HEK293T (cell line): ENCODE measurements at regions not wholly inside any gene's neighbourhood (a gene's known extent, or its start where the extent isn't known, plus 50 kb on each side); places are given as distances from the start of the nearest gene placed in this dataset.

Experiments used
- CTCF ChIA-PET: fragments of 350-600 bp; formaldehyde crosslinking; extraction: SDS; loops from one replicate; lab custom pipeline; 2021; ENCODE audit warnings: antibody characterized with exemption, inconsistent platforms; lab: Yijun Ruan, JAX
- POLR2A ChIA-PET: fragments of 350-600 bp; formaldehyde crosslinking; extraction: SDS; loops from one replicate; lab custom pipeline; 2020; ENCODE audit warnings: antibody characterized with exemption, inconsistent platforms; lab: Yijun Ruan, JAX
- DNase-seq: peaks from one replicate; pipeline ENCODE4 v3.0.0; 2012; ENCODE audit warnings: mixed read lengths; ENCODE audit errors: extremely low spot score
- ARNT ChIP-seq: fragments of 450-650 bp; IDR thresholded peaks from 2 replicates; pipeline ENCODE4 v1.6.1; 2017; ENCODE audit warnings: mild to moderate bottlenecking
- BHLHE40 ChIP-seq: fragments of 450-650 bp; IDR thresholded peaks from 2 replicates; pipeline ENCODE4 v1.6.1; 2016; ENCODE audit warnings: mild to moderate bottlenecking, moderate library complexity, borderline replicate concordance
- CTBP1 ChIP-seq: fragments of 450-650 bp; IDR thresholded peaks from 2 replicates; pipeline ENCODE4 v1.6.1; 2016; ENCODE audit warnings: borderline replicate concordance
- ELF4 ChIP-seq: fragments of 450-650 bp; IDR thresholded peaks from 2 replicates; pipeline ENCODE4 v1.6.1; 2017; ENCODE audit warnings: antibody characterized with exemption
- FOXA1 ChIP-seq: fragments of 450-650 bp; IDR thresholded peaks from 2 replicates; pipeline ENCODE4 v1.6.1; 2016; ENCODE audit warnings: mild to moderate bottlenecking
- FOXK2 ChIP-seq: fragments of 450-650 bp; IDR thresholded peaks from 2 replicates; pipeline ENCODE4 v1.6.1; 2016; ENCODE audit warnings: mild to moderate bottlenecking
- FOXM1 ChIP-seq: fragments of 450-650 bp; IDR thresholded peaks from 2 replicates; pipeline ENCODE4 v1.6.1; 2017; ENCODE audit warnings: mild to moderate bottlenecking, borderline replicate concordance
- HDGF ChIP-seq: fragments of 450-650 bp; IDR thresholded peaks from 2 replicates; pipeline ENCODE4 v1.6.1; 2017; ENCODE audit warnings: antibody characterized with exemption, borderline replicate concordance
- L3MBTL2 ChIP-seq: fragments of 450-650 bp; conservative IDR thresholded peaks from 2 replicates; pipeline ENCODE4 v1.6.1; 2016; ENCODE audit warnings: mild to moderate bottlenecking
- LEF1 ChIP-seq: fragments of 450-650 bp; IDR thresholded peaks from 2 replicates; pipeline ENCODE4 v1.6.1; 2017; ENCODE audit warnings: mild to moderate bottlenecking, borderline replicate concordance
- NFRKB ChIP-seq: fragments of 450-650 bp; IDR thresholded peaks from 2 replicates; pipeline ENCODE4 v1.6.1; 2016; ENCODE audit warnings: mild to moderate bottlenecking, moderate library complexity
- SP1 ChIP-seq: fragments of 450-650 bp; IDR thresholded peaks from 2 replicates; pipeline ENCODE4 v1.6.1; 2017
- SUZ12 ChIP-seq: fragments of 450-650 bp; IDR thresholded peaks from 2 replicates; pipeline ENCODE4 v1.6.1; 2016; ENCODE audit warnings: mild to moderate bottlenecking
- TARDBP ChIP-seq: fragments of 450-650 bp; IDR thresholded peaks from 2 replicates; pipeline ENCODE4 v1.6.1; 2016
- ZNF384 ChIP-seq: fragments of 450-650 bp; IDR thresholded peaks from 2 replicates; pipeline ENCODE4 v1.6.1; 2016
- TF ChIP-seq, protein P1 (sequence below): fragments of 450-650 bp; IDR thresholded peaks from 2 replicates; pipeline ENCODE4 v1.6.1; 2016

DNA sequence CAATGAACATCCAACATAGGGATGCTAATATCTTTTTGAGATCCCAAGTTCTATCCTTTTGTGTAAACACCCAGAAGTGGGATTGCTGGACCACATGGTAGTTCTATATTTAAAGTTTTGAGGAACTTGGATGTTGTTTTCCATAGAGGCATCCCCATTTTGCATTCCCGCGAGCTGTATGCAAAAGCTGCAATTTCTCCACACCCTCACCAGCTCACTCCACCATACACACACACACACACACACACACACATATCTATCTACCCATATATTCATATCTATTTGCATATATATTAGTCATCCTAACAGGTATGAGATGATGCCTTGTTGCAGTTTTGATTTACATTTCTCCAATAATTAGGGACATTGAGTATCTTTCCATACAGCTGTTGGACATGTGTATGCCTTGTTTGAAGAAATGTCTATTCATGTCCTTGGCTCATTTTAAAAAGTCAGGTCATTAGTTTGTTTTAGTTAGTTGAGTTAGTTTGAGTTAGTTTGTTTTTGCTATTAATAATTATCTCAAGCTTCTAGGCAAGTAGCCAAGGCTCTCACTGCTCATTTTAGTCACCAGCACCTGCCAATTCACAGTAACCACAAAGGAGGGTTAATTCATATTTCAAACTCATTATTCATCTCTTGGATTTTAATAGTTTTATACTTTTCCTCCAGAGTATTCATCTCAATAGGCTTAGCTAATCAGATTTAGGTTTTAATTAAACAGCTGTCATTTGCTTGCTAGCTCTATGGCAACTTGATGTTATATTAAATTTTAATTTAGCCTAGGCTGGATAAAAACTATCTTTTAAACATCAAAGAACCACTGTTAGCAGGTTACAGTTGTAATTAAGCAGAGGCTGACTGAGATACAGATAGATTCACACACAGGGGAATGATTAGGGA, 1435.9 kb upstream of the TMEM132C start:
- ChIA-PET CTCF (no interaction called here), POLR2A (no interaction called here)
- no peak for DNase-seq
- TF ChIP-seq ZNF384 = no peak
- TF ChIP-seq ARNT = no peak
- no peak for TF ChIP-seq LEF1
- TF ChIP-seq, protein P1, sequence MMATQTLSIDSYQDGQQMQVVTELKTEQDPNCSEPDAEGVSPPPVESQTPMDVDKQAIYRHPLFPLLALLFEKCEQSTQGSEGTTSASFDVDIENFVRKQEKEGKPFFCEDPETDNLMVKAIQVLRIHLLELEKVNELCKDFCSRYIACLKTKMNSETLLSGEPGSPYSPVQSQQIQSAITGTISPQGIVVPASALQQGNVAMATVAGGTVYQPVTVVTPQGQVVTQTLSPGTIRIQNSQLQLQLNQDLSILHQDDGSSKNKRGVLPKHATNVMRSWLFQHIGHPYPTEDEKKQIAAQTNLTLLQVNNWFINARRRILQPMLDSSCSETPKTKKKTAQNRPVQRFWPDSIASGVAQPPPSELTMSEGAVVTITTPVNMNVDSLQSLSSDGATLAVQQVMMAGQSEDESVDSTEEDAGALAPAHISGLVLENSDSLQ = no peak
- no peak for TF ChIP-seq NFRKB
- no peak for TF ChIP-seq HDGF
- no peak for TF ChIP-seq SUZ12
- no peak for TF ChIP-seq SP1
- no peak for TF ChIP-seq ELF4
- TF ChIP-seq FOXA1 = no peak
- TF ChIP-seq FOXM1 = no peak
- TF ChIP-seq BHLHE40 = no peak
- no peak for TF ChIP-seq L3MBTL2
- no peak for TF ChIP-seq FOXK2
- no peak for TF ChIP-seq TARDBP
- no peak for TF ChIP-seq CTBP1

GRCh38 chr12:126837697-126838096, 1429.3 kb upstream of the TMEM132C start:
- POLR2A ChIA-PET = no interaction called here
- DNase-seq = no peak
- CTCF ChIA-PET = no interaction called here
- TF ChIP-seq FOXK2 (no peak), LEF1 (no peak), FOXA1 (no peak), ZNF384 (no peak), CTBP1 (no peak), TARDBP (no peak), SP1 (no peak), HDGF (no peak), NFRKB (no peak), L3MBTL2 (no peak), BHLHE40 (no peak), SUZ12 (no peak), ELF4 (no peak), FOXM1 (no peak), ARNT (no peak)
- TF ChIP-seq, protein P1 = no peak

GRCh38 chr12:126843915-126844669, 1422.9 kb upstream of the TMEM132C start:
- TF ChIP-seq ZNF384 = no peak
- no peak for TF ChIP-seq CTBP1
- TF ChIP-seq BHLHE40 = no peak
- TF ChIP-seq SP1 = no peak
- no peak for TF ChIP-seq NFRKB
- no peak for TF ChIP-seq LEF1
- TF ChIP-seq FOXM1 = no peak
- TF ChIP-seq SUZ12 = no peak
- no peak for TF ChIP-seq L3MBTL2
- TF ChIP-seq ELF4 = no peak
- TF ChIP-seq TARDBP = no peak
- TF ChIP-seq FOXK2 = no peak
- TF ChIP-seq, protein P1 = no peak
- no peak for TF ChIP-seq ARNT
- no peak for TF ChIP-seq HDGF
- TF ChIP-seq FOXA1 = no peak
- ChIA-PET POLR2A (no interaction called here), CTCF (no interaction called here)
- DNase-seq = no peak

- ChIA-PET POLR2A (no interaction called here), CTCF (no interaction called here)
- no peak for TF ChIP-seq CTBP1
- no peak for DNase-seq
Observed at GRCh38 chr12:126847005-126847629, 1419.9 kb upstream of the TMEM132C start.

GRCh38 chr12:126855768-126856167, 1411.2 kb upstream of the TMEM132C start:
- TF ChIP-seq CTBP1 (no peak), FOXA1 (no peak), L3MBTL2 (no peak), HDGF (no peak), ARNT (no peak), FOXM1 (no peak), FOXK2 (no peak), SUZ12 (no peak), TARDBP (no peak), NFRKB (no peak), LEF1 (no peak)
- TF ChIP-seq, protein P1 = no peak
- ChIA-PET POLR2A (no interaction called here), CTCF (no interaction called here)
- DNase-seq = no peak
